ENCODE measurements at regions not wholly inside any gene's neighbourhood (a gene's known extent, or its start where the extent isn't known, plus 50 kb on each side); places are given as distances from the start of the nearest gene placed in this dataset.

- no peak overlapping the region for H3K27ac Mint-ChIP-seq (ENCODE audit: unreplicated experiment)
- TF ChIP-seq, protein P1, sequence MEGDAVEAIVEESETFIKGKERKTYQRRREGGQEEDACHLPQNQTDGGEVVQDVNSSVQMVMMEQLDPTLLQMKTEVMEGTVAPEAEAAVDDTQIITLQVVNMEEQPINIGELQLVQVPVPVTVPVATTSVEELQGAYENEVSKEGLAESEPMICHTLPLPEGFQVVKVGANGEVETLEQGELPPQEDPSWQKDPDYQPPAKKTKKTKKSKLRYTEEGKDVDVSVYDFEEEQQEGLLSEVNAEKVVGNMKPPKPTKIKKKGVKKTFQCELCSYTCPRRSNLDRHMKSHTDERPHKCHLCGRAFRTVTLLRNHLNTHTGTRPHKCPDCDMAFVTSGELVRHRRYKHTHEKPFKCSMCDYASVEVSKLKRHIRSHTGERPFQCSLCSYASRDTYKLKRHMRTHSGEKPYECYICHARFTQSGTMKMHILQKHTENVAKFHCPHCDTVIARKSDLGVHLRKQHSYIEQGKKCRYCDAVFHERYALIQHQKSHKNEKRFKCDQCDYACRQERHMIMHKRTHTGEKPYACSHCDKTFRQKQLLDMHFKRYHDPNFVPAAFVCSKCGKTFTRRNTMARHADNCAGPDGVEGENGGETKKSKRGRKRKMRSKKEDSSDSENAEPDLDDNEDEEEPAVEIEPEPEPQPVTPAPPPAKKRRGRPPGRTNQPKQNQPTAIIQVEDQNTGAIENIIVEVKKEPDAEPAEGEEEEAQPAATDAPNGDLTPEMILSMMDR (IDR thresholded peaks at IDR 0.05; ENCODE audit: unreplicated experiment) = no peak
- CTCF ChIA-PET = no interaction called here
- no peaks in the 10 kb centered on the region for H3K36me3 Mint-ChIP-seq (ENCODE audit: insufficient read depth, unreplicated experiment)
- no peak overlapping the region for H3K4me3 Mint-ChIP-seq (ENCODE audit: low read depth, unreplicated experiment)
- H3K27me3 Mint-ChIP-seq (ENCODE audit: unreplicated experiment) = no peaks in the 10 kb centered on the region
- no TSS peak for BruUV-seq (replicated peaks)
- no peaks in the 10 kb centered on the region for H3K4me1 Mint-ChIP-seq (ENCODE audit: low read depth, unreplicated experiment)
- H3K9me3 Mint-ChIP-seq (ENCODE audit: low read depth, unreplicated experiment) = no peaks in the 10 kb centered on the region
- intact Hi-C loops (cut with micrococcal nuclease; ENCODE audit: unreplicated experiment) = no loop called here
- DNase-seq = no peak
These were observed 394.5 kb downstream of the RERGL start for GRCh38 chr12:17695495-17695894.

- no peaks in the 10 kb centered on the region for H3K27me3 Mint-ChIP-seq (ENCODE audit: unreplicated experiment)
- no peak for DNase-seq
- no peaks in the 10 kb centered on the region for H3K9me3 Mint-ChIP-seq (ENCODE audit: low read depth, unreplicated experiment)
- no peaks in the 10 kb centered on the region for H3K4me1 Mint-ChIP-seq (ENCODE audit: low read depth, unreplicated experiment)
- TF ChIP-seq, protein P1 (IDR thresholded peaks at IDR 0.05; ENCODE audit: unreplicated experiment) = no peak
- no peak overlapping the region for H3K27ac Mint-ChIP-seq (ENCODE audit: unreplicated experiment)
- BruUV-seq (replicated peaks) = no TSS peak
- H3K36me3 Mint-ChIP-seq (ENCODE audit: insufficient read depth, unreplicated experiment) = no peaks in the 10 kb centered on the region
- intact Hi-C loops (cut with micrococcal nuclease; ENCODE audit: unreplicated experiment) = no loop called here
- CTCF ChIA-PET = interaction anchor here (0.6 kb wide), 1 partner anchor 1640 kb away, joined by 3 read pairs; no protein-coding TSS in a partner anchor
- no peak overlapping the region for H3K4me3 Mint-ChIP-seq (ENCODE audit: low read depth, unreplicated experiment)
These were observed 398.6 kb downstream of the RERGL start for GRCh38 chr12:17691369-17691768.

DNA sequence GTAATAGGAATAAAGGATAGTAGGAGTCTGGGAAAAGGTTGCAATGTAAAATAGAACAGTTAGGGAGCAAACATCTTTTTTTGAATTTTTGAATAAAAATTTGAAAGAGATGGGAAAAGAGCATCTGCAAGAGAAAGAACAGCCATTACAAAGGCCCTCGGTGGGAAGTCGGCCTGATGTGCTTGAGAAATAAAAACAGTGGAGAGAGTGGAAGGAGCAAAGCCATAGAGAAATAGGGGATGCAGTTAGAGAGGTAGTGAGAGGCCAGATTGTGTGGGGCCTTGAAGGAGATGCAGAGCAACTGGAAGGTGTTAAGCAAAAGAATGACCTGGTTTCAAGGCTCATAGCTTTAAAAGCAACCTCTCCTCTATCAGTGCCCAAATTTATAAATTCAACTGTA lies 409.8 kb downstream of the RERGL start:
- intact Hi-C loops (cut with micrococcal nuclease; ENCODE audit: unreplicated experiment) = no loop called here
- no peaks in the 10 kb centered on the region for H3K27me3 Mint-ChIP-seq (ENCODE audit: unreplicated experiment)
- H3K27ac Mint-ChIP-seq (ENCODE audit: unreplicated experiment) = no peak overlapping the region
- BruUV-seq (replicated peaks) = no TSS peak
- H3K4me3 Mint-ChIP-seq (ENCODE audit: low read depth, unreplicated experiment) = no peak overlapping the region
- H3K9me3 Mint-ChIP-seq (ENCODE audit: low read depth, unreplicated experiment) = no peaks in the 10 kb centered on the region
- TF ChIP-seq, protein P1 (IDR thresholded peaks at IDR 0.05; ENCODE audit: unreplicated experiment) = no peak
- DNase-seq = no peak
- CTCF ChIA-PET = no interaction called here
- no peaks in the 10 kb centered on the region for H3K36me3 Mint-ChIP-seq (ENCODE audit: insufficient read depth, unreplicated experiment)
- no peaks in the 10 kb centered on the region for H3K4me1 Mint-ChIP-seq (ENCODE audit: low read depth, unreplicated experiment)

DNA sequence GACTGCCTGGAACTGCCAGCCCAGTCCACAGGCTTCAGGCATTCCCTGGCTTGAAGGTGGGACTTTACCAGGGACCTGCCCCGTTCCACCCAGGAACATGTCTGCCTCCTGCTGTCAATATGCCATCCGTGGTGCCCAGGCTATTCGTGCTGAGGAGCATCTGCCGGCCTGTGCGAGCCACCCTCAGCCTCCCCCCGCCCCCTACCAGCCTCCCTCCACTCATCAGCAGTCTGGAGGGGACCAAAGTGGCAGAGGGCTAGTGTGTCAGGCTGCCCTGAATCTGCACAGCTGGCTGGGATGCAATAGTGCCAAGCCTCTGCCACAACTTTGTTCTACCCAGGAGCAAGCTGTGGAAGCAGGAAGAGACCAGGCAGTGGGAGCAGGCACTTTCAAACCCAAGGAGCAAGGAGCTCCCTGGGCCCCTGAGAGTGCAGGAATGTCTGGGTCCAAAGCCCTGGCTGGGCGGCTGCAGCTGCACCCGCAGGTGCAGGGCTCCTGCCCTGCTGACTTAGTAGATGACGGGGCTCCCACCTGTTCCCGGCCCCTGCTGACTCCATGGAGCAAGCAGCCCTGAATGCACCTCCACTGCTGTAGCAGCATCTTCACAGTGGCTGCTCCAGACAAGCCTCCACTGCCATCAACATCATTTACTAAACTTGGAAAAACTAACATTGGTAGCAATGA lies 423.2 kb downstream of the RERGL start:
- no peaks in the 10 kb centered on the region for H3K9me3 Mint-ChIP-seq (ENCODE audit: low read depth, unreplicated experiment)
- DNase-seq = no peak
- H3K36me3 Mint-ChIP-seq (ENCODE audit: insufficient read depth, unreplicated experiment) = no peaks in the 10 kb centered on the region
- intact Hi-C loops (cut with micrococcal nuclease; ENCODE audit: unreplicated experiment) = no loop called here
- no peak overlapping the region for H3K27ac Mint-ChIP-seq (ENCODE audit: unreplicated experiment)
- H3K4me3 Mint-ChIP-seq (ENCODE audit: low read depth, unreplicated experiment) = no peak overlapping the region
- TF ChIP-seq, protein P1 (IDR thresholded peaks at IDR 0.05; ENCODE audit: unreplicated experiment) = no peak
- CTCF ChIA-PET = no interaction called here
- H3K4me1 Mint-ChIP-seq (ENCODE audit: low read depth, unreplicated experiment) = no peaks in the 10 kb centered on the region
- no TSS peak for BruUV-seq (replicated peaks)
- no peaks in the 10 kb centered on the region for H3K27me3 Mint-ChIP-seq (ENCODE audit: unreplicated experiment)
